VCaP (cell line): ENCODE measurements at regions not wholly inside any gene's neighbourhood (a gene's known extent, or its start where the extent isn't known, plus 50 kb on each side); places are given as distances from the start of the nearest gene placed in this dataset.
A peak's percentile ranks its signal among the peaks of the same experiment; 100 is the strongest.

Experiments
- H3K27ac ChIP-seq: fragments of 450-650 bp; 2 replicates; pipeline ENCODE4 v1.5.1; 2017
- CTCF ChIP-seq: fragments of 450-650 bp; conservative IDR thresholded peaks from 2 replicates; pipeline ENCODE4 v1.5.1; 2017; ENCODE audit warnings: mild to moderate bottlenecking, moderate library complexity

- no peak for TF ChIP-seq CTCF
- H3K27ac ChIP-seq, result no peak overlapping the region
Measured at GRCh38 chr7:35987016-35987415, 166.0 kb upstream of the EEPD1 start.

GRCh38 chr7:35988105-35988504 is 164.9 kb upstream of the EEPD1 start:
- TF ChIP-seq CTCF, result no peak
- H3K27ac ChIP-seq, result peak overlapping the region; percentile 49

GRCh38 chr7:35988818-35989217 is 164.2 kb upstream of the EEPD1 start:
- TF ChIP-seq CTCF, result no peak
- H3K27ac ChIP-seq, result peak overlapping the region; percentile 49

- no peak overlapping the region for H3K27ac ChIP-seq
- TF ChIP-seq CTCF, result no peak
Measured at GRCh38 chr7:35991511-35992232, 161.4 kb upstream of the EEPD1 start.

- H3K27ac ChIP-seq, result no peak overlapping the region
- no peak for TF ChIP-seq CTCF
Measured at GRCh38 chr7:35992436-35992835, 160.6 kb upstream of the EEPD1 start.

GRCh38 chr7:35993113-35993512 is 159.9 kb upstream of the EEPD1 start:
- no peak for TF ChIP-seq CTCF
- no peak overlapping the region for H3K27ac ChIP-seq

- no peak for TF ChIP-seq CTCF
- H3K27ac ChIP-seq, result no peak overlapping the region
Measured at GRCh38 chr7:35993676-35994606, 159.1 kb upstream of the EEPD1 start.
